Superior temporal gyrus (tissue), 1 donor: ENCODE measurements at regions not wholly inside any gene's neighbourhood (a gene's known extent, or its start where the extent isn't known, plus 50 kb on each side); places are given as distances from the start of the nearest gene placed in this dataset.
A peak's percentile ranks its signal among the peaks of the same experiment; 100 is the strongest.

Experiments
- DNase-seq: peaks from one replicate; pipeline ENCODE4 v3.0.0-alpha.2; 2016; ENCODE audit errors: extremely low spot score

GRCh38 chr13:67366533-67366932 is 136.4 kb upstream of the PCDH9 start:
- DNase-seq = no peak

GRCh38 chr13:67355812-67356476 is 125.8 kb upstream of the PCDH9 start:
- DNase-seq = no peak

GRCh38 chr13:67353941-67354340 is 123.8 kb upstream of the PCDH9 start:
- no peak for DNase-seq

- DNase-seq = no peak
Measured at GRCh38 chr13:67353031-67353430, 122.9 kb upstream of the PCDH9 start.

GRCh38 chr13:67351909-67352308 is 121.8 kb upstream of the PCDH9 start:
- no peak for DNase-seq

GRCh38 chr13:67351114-67351513 is 121.0 kb upstream of the PCDH9 start:
- DNase-seq = no peak

- DNase-seq = no peak
Measured at GRCh38 chr13:67343777-67344176, 113.6 kb upstream of the PCDH9 start.

- DNase-seq = no peak
Measured at GRCh38 chr13:67341406-67341805, 111.3 kb upstream of the PCDH9 start.

- DNase-seq = no peak
Measured at GRCh38 chr13:67330149-67330548, 100.0 kb upstream of the PCDH9 start.

GRCh38 chr13:67328895-67329294 is 98.8 kb upstream of the PCDH9 start:
- DNase-seq = no peak

GRCh38 chr13:67318860-67319259 is 88.7 kb upstream of the PCDH9 start:
- no peak for DNase-seq

GRCh38 chr13:67318398-67318797 is 88.3 kb upstream of the PCDH9 start:
- DNase-seq = no peak

- DNase-seq = no peak
Measured at GRCh38 chr13:67314405-67314804, 84.3 kb upstream of the PCDH9 start.

- no peak for DNase-seq
Measured at GRCh38 chr13:67308004-67308772, 78.1 kb upstream of the PCDH9 start.

GRCh38 chr13:67306742-67307141 is 76.6 kb upstream of the PCDH9 start:
- no peak for DNase-seq

- no peak for DNase-seq
Measured at GRCh38 chr13:67303661-67304333, 73.7 kb upstream of the PCDH9 start.

GRCh38 chr13:67299751-67300150 is 69.6 kb upstream of the PCDH9 start:
- DNase-seq = peak; percentile 40

- DNase-seq = no peak
Measured at GRCh38 chr13:67299072-67299635, 69.0 kb upstream of the PCDH9 start.

GRCh38 chr13:67298297-67298696 is 68.2 kb upstream of the PCDH9 start:
- DNase-seq = no peak

GRCh38 chr13:67296511-67296910 is 66.4 kb upstream of the PCDH9 start:
- no peak for DNase-seq

GRCh38 chr13:67292886-67293285 is 62.8 kb upstream of the PCDH9 start:
- DNase-seq = no peak

GRCh38 chr13:67285611-67286010 is 55.5 kb upstream of the PCDH9 start:
- DNase-seq = no peak

- DNase-seq = no peak
Measured at GRCh38 chr13:67283637-67284036, 53.5 kb upstream of the PCDH9 start.
